HCT116 (cell line): ENCODE measurements at regions not wholly inside any gene's neighbourhood (a gene's known extent, or its start where the extent isn't known, plus 50 kb on each side); places are given as distances from the start of the nearest gene placed in this dataset.

Experiments used
- CTCF ChIP-seq, 3 experiments: fragments of 200-600 bp in 1 of 3; sonication (generic) in 1 of 3; IDR thresholded peaks in 2 of 3; conservative IDR thresholded peaks in 1 of 3; 2 replicates each; pipeline ENCODE4 v1.5.1; 2012 to 2017; ENCODE audit warnings: low read depth in 2 of 3, low read length in 2 of 3, antibody characterized with exemption in 1 of 3, borderline replicate concordance in 1 of 3, control low read depth in 1 of 3, mild to moderate bottlenecking in 1 of 3, mixed read lengths in 1 of 3, mixed run types in 1 of 3, moderate library complexity in 1 of 3; ENCODE audit not compliant: insufficient read depth in 1 of 3
- EGR1 ChIP-seq: IDR thresholded peaks from 2 replicates; pipeline ENCODE4 v1.6.1; 2012; ENCODE audit warnings: low read depth
- FOSL1 ChIP-seq: IDR thresholded peaks from 2 replicates; pipeline ENCODE4 v1.6.1; 2012; ENCODE audit warnings: low read depth
- MAX ChIP-seq: IDR thresholded peaks from 2 replicates; pipeline ENCODE4 v1.6.1; 2012
- POLR2A ChIP-seq: IDR thresholded peaks from 2 replicates; pipeline ENCODE4 v1.7.0; 2011; ENCODE audit warnings: borderline replicate concordance; ENCODE audit not compliant: insufficient read depth, insufficient read length; ENCODE audit errors: extremely low read depth
- POLR2AphosphoS5 ChIP-seq: IDR thresholded peaks from 2 replicates; pipeline ENCODE4 v1.6.1; 2011; ENCODE audit warnings: mild to moderate bottlenecking, low read depth, low read length, moderate library complexity
- RAD21 ChIP-seq: IDR thresholded peaks from 2 replicates; pipeline ENCODE4 v1.6.1; 2012; ENCODE audit warnings: low read depth, mild to moderate bottlenecking
- REST ChIP-seq: IDR thresholded peaks from 2 replicates; pipeline ENCODE4 v1.6.1; 2012; ENCODE audit warnings: low read depth
- SP1 ChIP-seq: IDR thresholded peaks from 2 replicates; pipeline ENCODE4 v1.6.1; 2012; ENCODE audit warnings: low read depth
- TCF7L2 ChIP-seq: IDR thresholded peaks from 2 replicates; pipeline ENCODE4 v1.7.0; 2011; ENCODE audit warnings: borderline replicate concordance, inconsistent platforms; ENCODE audit not compliant: insufficient read depth, insufficient read length; ENCODE audit errors: extremely low read depth
- ZNF274 ChIP-seq: fragments of 200-500 bp; sonication (Bioruptor generic); IDR thresholded peaks from 2 replicates; pipeline ENCODE4 v1.6.1; 2014; ENCODE audit warnings: mild to moderate bottlenecking, low read depth, low read length, inconsistent platforms

- TF ChIP-seq CTCF (IDR thresholded peaks at IDR 0.05 in 2 of 3, conservative IDR thresholded peaks at IDR 0.05 in 1 of 3; ENCODE audit: borderline replicate concordance in 1 of 3, insufficient read depth in 1 of 3, low read depth in 2 of 3, low read length in 2 of 3): no peak
- no peak for TF ChIP-seq EGR1
- TF ChIP-seq FOSL1: no peak
- TF ChIP-seq SP1: no peak
- no peak for TF ChIP-seq TCF7L2
- TF ChIP-seq MAX: no peak
- no peak for TF ChIP-seq REST
- TF ChIP-seq POLR2AphosphoS5: no peak
- no peak for TF ChIP-seq POLR2A
- TF ChIP-seq RAD21: no peak
- TF ChIP-seq ZNF274: no peak
These were observed 77.6 kb downstream of the CDO1 start for GRCh38 chr5:115738830-115739229.
